Neural progenitor cell (in vitro differentiated cells): ENCODE measurements at regions not wholly inside any gene's neighbourhood (a gene's known extent, or its start where the extent isn't known, plus 50 kb on each side); places are given as distances from the start of the nearest gene placed in this dataset.

Experiments used
- DNase-seq: peaks from one replicate; pipeline ENCODE4 v3.0.0-alpha.2; 2016; ENCODE audit warnings: low spot score
- H2AFZ ChIP-seq: fragments of 200-600 bp; sonication (generic); replicated peaks from 2 replicates; pipeline ENCODE4 v1.6.1; 2016; ENCODE audit warnings: antibody characterized with exemption
- H3F3A ChIP-seq: fragments of 200-600 bp; sonication (generic); 2 replicates; pipeline ENCODE4 v1.6.1; 2016; ENCODE audit warnings: antibody characterized with exemption, low read depth
- H3K27ac ChIP-seq: fragments of 200-600 bp; sonication (generic); 2 replicates; pipeline ENCODE4 v1.5.1; 2016; ENCODE audit warnings: mild to moderate bottlenecking
- H3K27me3 ChIP-seq: fragments of 200-600 bp; sonication (generic); 2 replicates; pipeline ENCODE4 v1.6.1; 2016; ENCODE audit warnings: mild to moderate bottlenecking, moderate library complexity
- H3K36me3 ChIP-seq: fragments of 200-600 bp; sonication (generic); 2 replicates; pipeline ENCODE4 v1.5.1; 2016
- H3K4me1 ChIP-seq: fragments of 200-600 bp; sonication (generic); 2 replicates; pipeline ENCODE4 v1.6.1; 2016; ENCODE audit warnings: mixed run types
- H3K4me2 ChIP-seq: fragments of 200-600 bp; sonication (generic); 2 replicates; pipeline ENCODE4 v1.6.1; 2016
- H3K4me3 ChIP-seq: fragments of 200-600 bp; sonication (generic); 2 replicates; pipeline ENCODE4 v1.5.1; 2016
- H3K79me2 ChIP-seq: fragments of 200-600 bp; sonication (generic); 2 replicates; pipeline ENCODE4 v1.6.1; 2016; ENCODE audit warnings: low read depth
- H3K9ac ChIP-seq: fragments of 200-600 bp; sonication (generic); 2 replicates; pipeline ENCODE4 v1.6.1; 2016
- H3K9me3 ChIP-seq: fragments of 200-600 bp; sonication (generic); 2 replicates; pipeline ENCODE4 v1.5.1; 2016; ENCODE audit warnings: low read depth
- H4K20me1 ChIP-seq: fragments of 200-600 bp; sonication (generic); 2 replicates; pipeline ENCODE4 v1.6.1; 2016; ENCODE audit warnings: low read depth
- H3K27ac Mint-ChIP-seq: 3 replicates; pipeline ENCODE4 v1.8.0; 2021; ENCODE audit warnings: mixed read lengths
- H3K27me3 Mint-ChIP-seq: 2 replicates; pipeline ENCODE4 v1.8.0; 2022; ENCODE audit warnings: low read depth, mild to moderate bottlenecking, inconsistent platforms, moderate library complexity, mixed read lengths; ENCODE audit not compliant: insufficient read depth
- H3K36me3 Mint-ChIP-seq: 3 replicates; pipeline ENCODE4 v1.8.0; 2021; ENCODE audit warnings: mixed read lengths
- H3K4me1 Mint-ChIP-seq: 3 replicates; pipeline ENCODE4 v1.8.0; 2021; ENCODE audit warnings: mixed read lengths
- H3K4me3 Mint-ChIP-seq: 3 replicates; pipeline ENCODE4 v1.8.0; 2021; ENCODE audit warnings: mild to moderate bottlenecking, moderate library complexity, mixed read lengths
- H3K9me3 Mint-ChIP-seq: 3 replicates; pipeline ENCODE4 v1.8.0; 2020; ENCODE audit warnings: mixed read lengths
- CTCF ChIP-seq: fragments of 200-600 bp; sonication (generic); IDR thresholded peaks from 2 replicates; pipeline ENCODE4 v1.5.1; 2017; ENCODE audit warnings: antibody characterized with exemption, mild to moderate bottlenecking
- EZH2 ChIP-seq: fragments of 200-600 bp; sonication (generic); IDR thresholded peaks from 2 replicates; pipeline ENCODE4 v1.6.1; 2017; ENCODE audit warnings: antibody characterized with exemption, mild to moderate bottlenecking, moderate library complexity
- EZH2phosphoT487 ChIP-seq: fragments of 200-600 bp; sonication (generic); IDR thresholded peaks from 2 replicates; pipeline ENCODE4 v1.6.1; 2017; ENCODE audit warnings: antibody characterized with exemption

GRCh38 chr17:71111934-71112333 is 942.6 kb downstream of the KCNJ2 start:
- H3K79me2 ChIP-seq = no peaks in the 10 kb centered on the region
- H3F3A ChIP-seq = peaks cover 6% of the 10 kb centered on the region
- Mint-ChIP-seq H3K27me3 (peaks cover 2% of the 10 kb centered on the region), H3K4me3 (no peak overlapping the region), H3K9me3 (peaks cover 2% of the 10 kb centered on the region), H3K27ac (no peak overlapping the region), H3K36me3 (no peaks in the 10 kb centered on the region), H3K4me1 (peaks cover 32% of the 10 kb centered on the region)
- no peak overlapping the region for H3K4me3 ChIP-seq
- H3K36me3 ChIP-seq = no peaks in the 10 kb centered on the region
- no peak overlapping the region for H3K9ac ChIP-seq
- TF ChIP-seq EZH2 = no peak
- TF ChIP-seq EZH2phosphoT487 = no peak
- no peak for TF ChIP-seq CTCF
- no peak overlapping the region for H3K4me2 ChIP-seq
- H3K27ac ChIP-seq = no peak overlapping the region
- H2AFZ ChIP-seq = no peak overlapping the region
- no peaks in the 10 kb centered on the region for H3K9me3 ChIP-seq
- H4K20me1 ChIP-seq = no peaks in the 10 kb centered on the region
- DNase-seq = no peak
- peaks cover 8% of the 10 kb centered on the region for H3K27me3 ChIP-seq
- peaks cover 47% of the 10 kb centered on the region for H3K4me1 ChIP-seq

- Histone ChIP-seq H3K4me3 (peak overlapping the region; percentile 16), H3K9ac (no peak overlapping the region), H3K79me2 (no peaks in the 10 kb centered on the region), H3K4me2 (peak overlapping the region; percentile 58), H3K4me1 (peaks cover 61% of the 10 kb centered on the region), H3K27me3 (peaks cover 8% of the 10 kb centered on the region), H3K27ac (no peak overlapping the region), H3F3A (peaks cover 6% of the 10 kb centered on the region), H4K20me1 (no peaks in the 10 kb centered on the region), H2AFZ (no peak overlapping the region), H3K36me3 (no peaks in the 10 kb centered on the region), H3K9me3 (no peaks in the 10 kb centered on the region)
- Mint-ChIP-seq H3K9me3 (peaks cover 2% of the 10 kb centered on the region), H3K27ac (peak overlapping the region; percentile 11), H3K4me1 (peaks cover 46% of the 10 kb centered on the region), H3K27me3 (peaks cover 2% of the 10 kb centered on the region), H3K36me3 (no peaks in the 10 kb centered on the region), H3K4me3 (no peak overlapping the region)
- peak; percentile 44 for DNase-seq
- TF ChIP-seq EZH2phosphoT487 = no peak
- no peak for TF ChIP-seq CTCF
- TF ChIP-seq EZH2 = no peak
Observed at GRCh38 chr17:71113347-71113746, 944.0 kb downstream of the KCNJ2 start.

- Mint-ChIP-seq H3K27me3 (peaks cover 2% of the 10 kb centered on the region), H3K4me1 (peaks cover 47% of the 10 kb centered on the region), H3K4me3 (no peak overlapping the region), H3K9me3 (peaks cover 2% of the 10 kb centered on the region), H3K27ac (no peak overlapping the region), H3K36me3 (no peaks in the 10 kb centered on the region)
- Histone ChIP-seq H3K4me1 (peaks cover 57% of the 10 kb centered on the region), H4K20me1 (no peaks in the 10 kb centered on the region), H3K27me3 (peaks cover 8% of the 10 kb centered on the region), H3K9ac (no peak overlapping the region), H3K9me3 (no peaks in the 10 kb centered on the region), H3F3A (peaks cover 6% of the 10 kb centered on the region), H3K4me2 (peak overlapping the region; percentile 21), H3K27ac (no peak overlapping the region), H2AFZ (no peak overlapping the region), H3K4me3 (no peak overlapping the region), H3K79me2 (no peaks in the 10 kb centered on the region), H3K36me3 (no peaks in the 10 kb centered on the region)
- DNase-seq = peak; percentile 13
- TF ChIP-seq EZH2 = no peak
- TF ChIP-seq EZH2phosphoT487 = peak; percentile 57
Observed at GRCh38 chr17:71114911-71115668, 945.8 kb downstream of the KCNJ2 start.

GRCh38 chr17:71115669-71115972 is 946.3 kb downstream of the KCNJ2 start:
- H3K4me3 ChIP-seq = no peak overlapping the region
- no peaks in the 10 kb centered on the region for H3K9me3 Mint-ChIP-seq
- H3K27ac ChIP-seq = no peak overlapping the region
- H3K4me1 ChIP-seq = peaks cover 53% of the 10 kb centered on the region
- peaks cover 6% of the 10 kb centered on the region for H3F3A ChIP-seq
- H3K27ac Mint-ChIP-seq = no peak overlapping the region
- H3K79me2 ChIP-seq = no peaks in the 10 kb centered on the region
- no peaks in the 10 kb centered on the region for H3K36me3 Mint-ChIP-seq
- H3K4me3 Mint-ChIP-seq = no peak overlapping the region
- no peaks in the 10 kb centered on the region for H4K20me1 ChIP-seq
- H3K27me3 ChIP-seq = peaks cover 8% of the 10 kb centered on the region
- no peaks in the 10 kb centered on the region for H3K36me3 ChIP-seq
- H2AFZ ChIP-seq = no peak overlapping the region
- H3K4me1 Mint-ChIP-seq = peaks cover 47% of the 10 kb centered on the region
- H3K27me3 Mint-ChIP-seq = peaks cover 2% of the 10 kb centered on the region
- H3K4me2 ChIP-seq = peak overlapping the region; percentile 21
- TF ChIP-seq CTCF (no peak), EZH2 (no peak), EZH2phosphoT487 (no peak)
- no peak overlapping the region for H3K9ac ChIP-seq
- DNase-seq = no peak
- H3K9me3 ChIP-seq = no peaks in the 10 kb centered on the region
